ENCODE measurements at regions not wholly inside any gene's neighbourhood (a gene's known extent, or its start where the extent isn't known, plus 50 kb on each side); places are given as distances from the start of the nearest gene placed in this dataset.
"Not testable (repeated sequence)": the region's sequence is repeated elsewhere in the genome, so short reads cannot be mapped to it uniquely, and the experiment has no call there.

DNA sequence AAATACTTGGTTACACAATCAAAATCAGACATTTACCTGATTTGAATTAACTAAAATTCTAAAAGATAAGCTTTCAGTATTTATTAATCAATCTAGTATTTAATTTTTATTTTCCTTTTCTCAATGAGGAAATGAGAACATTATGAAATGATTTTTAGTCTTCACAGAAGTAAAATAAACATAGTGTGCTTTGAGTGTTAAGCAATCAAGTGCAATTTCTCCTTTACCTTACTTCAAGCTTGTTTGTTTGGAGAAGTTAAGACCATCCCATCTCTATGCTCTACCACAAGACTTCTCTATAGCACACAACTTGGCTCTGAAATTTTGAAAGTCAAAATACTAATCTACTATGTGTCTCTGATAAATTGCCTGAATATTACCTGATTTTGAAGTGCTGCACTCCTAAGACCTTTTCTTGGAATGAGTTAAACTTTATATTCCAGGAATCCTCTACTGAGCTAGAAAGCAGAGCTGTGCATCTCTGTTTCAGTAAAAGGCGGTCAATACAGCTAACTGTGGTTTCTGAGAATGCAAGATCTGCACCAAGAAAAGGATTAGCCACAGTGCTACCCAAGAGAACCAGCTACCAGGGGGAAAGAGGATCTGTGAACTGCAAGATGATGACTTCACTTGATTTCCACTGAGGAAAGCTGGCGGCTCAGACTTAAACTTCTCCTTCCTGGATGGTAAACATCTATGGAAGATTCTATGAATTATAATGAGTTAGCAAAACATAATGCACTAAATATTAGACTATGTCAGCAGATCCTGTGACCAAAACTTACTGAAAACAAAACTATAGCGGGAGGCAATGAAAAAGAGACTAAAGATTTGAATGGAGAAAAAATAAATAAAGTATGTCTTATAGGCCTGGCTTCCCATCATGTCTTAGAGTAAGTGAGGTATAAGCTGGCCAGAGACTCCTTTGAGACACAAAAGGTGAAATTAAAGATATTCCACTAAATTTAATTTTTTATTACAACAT is 358.7 kb downstream of the TUBA3C start:
- DNase-seq: not testable (repeated sequence)

DNA sequence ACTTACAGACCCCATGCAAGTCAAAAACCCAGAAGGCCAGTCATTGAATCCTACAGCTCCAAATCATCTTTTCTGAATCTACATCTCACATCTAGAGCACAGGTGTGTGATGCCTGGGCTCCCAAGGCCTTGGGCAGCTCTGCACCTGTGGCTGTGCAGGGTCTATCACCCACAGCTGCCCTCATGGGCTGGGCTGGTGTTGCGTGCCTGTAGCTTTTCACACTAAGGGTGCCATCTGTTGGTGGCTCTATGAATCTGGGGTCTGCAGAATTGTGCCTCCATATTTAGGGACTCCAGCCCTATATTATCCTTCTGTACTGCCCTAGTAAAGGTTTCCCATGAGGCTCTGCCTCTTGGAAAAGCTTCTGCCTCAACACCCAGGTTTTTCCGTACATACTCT is 407.6 kb downstream of the TUBA3C start:
- not testable (repeated sequence) for DNase-seq

DNA sequence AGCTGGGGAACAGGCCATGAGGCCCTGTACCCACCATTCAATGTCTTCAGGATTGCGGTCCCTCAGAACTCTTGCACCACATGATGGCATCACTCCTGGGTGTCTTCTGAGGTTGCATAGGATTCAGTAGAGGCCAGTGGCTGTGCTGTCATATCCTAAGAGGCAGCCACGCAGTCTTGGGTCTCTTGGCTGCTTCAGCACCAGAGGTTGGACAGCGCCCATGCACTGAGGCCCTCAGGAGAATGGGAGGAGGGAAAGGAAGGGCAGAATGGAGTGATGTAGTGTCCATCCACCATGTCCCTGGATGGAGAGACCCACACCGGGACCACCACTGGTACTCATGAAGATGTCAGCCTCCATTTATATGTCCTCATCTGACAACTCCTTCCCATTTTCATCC is 439.9 kb downstream of the TUBA3C start:
- DNase-seq: not testable (repeated sequence)

DNA sequence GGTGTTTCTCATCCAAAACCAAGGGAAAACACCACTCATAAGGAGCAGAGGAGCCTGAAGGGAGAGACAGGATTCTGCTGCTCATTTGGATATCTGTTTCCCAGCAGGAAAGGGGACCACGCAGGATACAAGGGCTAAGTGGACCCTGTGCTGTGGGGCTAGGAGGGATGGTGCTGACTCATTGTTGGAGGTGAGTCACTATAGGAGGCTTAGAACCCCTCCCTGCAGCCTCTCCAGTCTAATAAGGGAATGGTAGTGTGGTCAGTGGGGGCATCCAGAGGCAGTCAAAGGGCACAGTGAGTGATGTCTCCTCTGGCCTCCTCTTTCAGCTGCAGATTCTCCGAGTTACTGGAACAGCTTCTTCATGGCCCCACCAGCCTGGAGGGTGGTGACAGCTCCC is 442.3 kb downstream of the TUBA3C start:
- DNase-seq: no peak

DNA sequence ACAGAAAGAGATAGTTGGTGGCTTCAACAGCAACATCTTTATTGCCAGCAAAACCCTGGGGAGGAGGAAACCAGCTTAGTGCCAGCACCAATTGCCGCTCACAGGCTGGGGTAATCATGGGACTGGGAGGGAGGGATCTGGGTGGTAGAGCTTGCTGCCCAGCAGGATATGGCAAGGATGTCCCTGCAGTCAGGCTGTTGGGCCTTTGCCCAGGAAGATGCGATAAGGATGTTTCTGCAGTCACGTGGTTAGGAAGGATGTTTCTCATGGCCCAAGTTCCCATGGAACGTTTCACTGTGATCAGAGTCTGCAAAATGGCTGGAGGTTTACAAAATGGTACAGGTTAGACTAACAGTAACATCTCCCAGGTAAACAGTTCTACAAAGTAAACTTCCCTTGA is 443.5 kb downstream of the TUBA3C start:
- not testable (repeated sequence) for DNase-seq

DNA sequence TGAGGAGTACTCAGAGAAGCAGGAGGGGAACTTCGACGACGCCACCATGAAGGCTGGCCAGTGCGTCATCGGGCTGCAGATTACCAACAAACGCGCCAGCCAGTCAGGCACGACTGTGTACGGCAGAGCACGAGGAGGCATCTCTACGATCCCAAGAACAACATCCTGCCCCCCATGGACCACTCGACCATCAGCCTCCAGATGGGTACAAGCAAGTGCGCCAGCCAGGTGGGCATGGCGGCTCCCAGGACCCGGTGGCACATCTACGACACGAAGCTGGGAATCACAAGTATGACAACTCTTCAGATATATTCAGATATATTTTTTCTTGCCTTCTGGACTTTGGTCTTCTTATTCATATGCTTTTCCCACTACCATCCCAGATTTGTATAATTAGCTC is 454.5 kb downstream of the TUBA3C start:
- not testable (repeated sequence) for DNase-seq

DNA sequence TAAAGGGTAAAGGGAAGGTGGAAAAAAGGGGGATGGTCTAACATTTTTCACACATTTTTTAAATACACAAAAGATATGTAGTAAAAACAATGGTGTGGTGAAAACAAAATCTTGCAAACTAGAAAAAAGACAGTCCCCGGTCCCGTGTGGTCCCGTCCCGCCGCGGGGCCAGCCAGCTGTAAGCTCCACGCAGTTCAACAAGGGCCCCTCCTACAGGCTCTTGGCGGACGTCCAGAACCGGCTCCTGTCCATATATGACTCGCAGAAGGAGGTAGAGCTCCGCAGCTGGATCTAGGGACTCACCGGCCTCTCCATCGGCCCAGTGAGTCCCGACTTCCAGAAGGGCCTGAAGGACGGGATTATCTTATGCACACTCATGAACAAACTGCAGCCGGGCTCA is 455.1 kb downstream of the TUBA3C start:
- DNase-seq: not testable (repeated sequence)

DNA sequence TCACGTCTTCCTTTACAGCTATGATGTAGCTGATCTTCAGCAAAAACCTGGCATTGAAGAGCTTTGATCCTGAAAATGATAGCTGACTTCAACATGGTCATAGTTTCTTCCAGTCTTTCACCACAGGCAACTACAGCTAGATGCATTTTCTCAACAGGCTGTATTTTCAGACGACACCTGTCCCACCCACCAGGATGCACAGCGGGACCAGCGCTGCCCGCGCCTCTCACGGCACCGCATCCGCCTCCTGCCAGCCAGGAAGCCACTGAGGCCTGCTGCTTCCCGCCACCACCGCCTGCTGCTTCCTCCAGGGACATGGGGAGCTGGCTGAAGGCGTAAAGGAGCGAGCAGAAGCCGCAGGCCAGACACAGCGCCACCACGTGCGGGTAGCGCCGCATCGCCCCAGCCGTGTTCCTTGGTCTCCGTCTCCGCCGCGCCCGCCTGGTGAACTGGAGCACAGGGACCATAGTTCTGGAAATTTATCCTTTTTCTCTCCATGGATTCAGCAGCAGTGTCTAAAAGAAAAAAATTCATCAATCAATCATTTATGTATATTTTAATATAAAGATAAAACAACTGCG is 456.3 kb downstream of the TUBA3C start:
- not testable (repeated sequence) for DNase-seq

DNA sequence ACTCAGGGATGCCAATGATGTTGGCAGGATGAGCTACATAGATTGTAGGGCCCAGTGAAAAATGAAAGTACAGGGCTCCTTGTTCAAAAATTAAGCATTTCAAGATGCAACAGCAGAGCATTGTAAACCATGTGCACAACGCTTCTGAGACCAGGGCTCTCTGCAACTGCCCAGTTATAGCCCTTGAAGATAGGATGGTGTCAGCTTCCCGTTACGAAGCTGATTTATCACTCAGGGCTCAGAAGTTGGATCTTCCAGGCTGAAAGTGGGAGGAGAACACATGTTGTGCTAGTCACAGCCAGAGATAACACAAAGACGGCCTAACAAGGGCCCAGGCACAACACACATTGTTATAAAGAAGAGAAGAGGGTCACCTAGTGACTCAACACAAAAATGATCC is 466.7 kb downstream of the TUBA3C start:
- no peak for DNase-seq

DNA sequence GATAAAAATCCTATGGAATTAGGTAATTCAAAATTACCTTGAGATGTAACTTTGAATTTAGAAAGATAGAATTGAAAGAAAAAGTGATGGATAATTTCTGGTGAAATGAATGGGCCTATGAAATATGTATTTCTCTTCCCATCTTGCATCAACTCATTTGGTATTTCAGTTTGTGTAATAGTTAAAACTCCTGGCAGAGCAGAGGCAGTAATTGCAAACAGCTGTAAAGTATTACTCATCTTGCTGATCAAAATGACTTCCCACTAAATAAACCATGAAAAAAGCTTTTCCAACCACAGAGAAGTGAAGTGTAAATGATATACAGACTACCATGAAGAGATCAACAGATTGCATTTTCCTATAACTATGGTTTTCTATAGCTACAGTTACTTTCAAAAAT is 471.0 kb downstream of the TUBA3C start:
- DNase-seq: not testable (repeated sequence)

DNA sequence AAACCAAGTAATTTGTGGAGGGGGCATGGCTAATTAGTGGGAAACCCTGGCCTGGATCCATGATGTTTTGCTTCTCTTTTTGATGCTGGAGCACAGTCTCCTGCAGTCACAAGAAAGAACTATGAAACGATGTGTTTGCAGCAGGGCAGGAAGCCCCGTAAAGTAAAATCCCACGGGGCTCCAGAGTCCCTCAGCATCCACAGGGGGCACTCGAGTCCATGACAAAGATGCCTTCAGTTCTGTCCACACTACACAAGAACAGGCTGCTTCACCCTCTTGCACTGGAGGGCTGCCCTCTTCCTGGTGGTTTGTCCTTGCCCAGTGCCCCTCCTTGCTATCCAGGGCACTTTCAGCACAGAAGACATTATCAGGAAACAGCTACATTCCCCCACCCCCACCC is 475.1 kb downstream of the TUBA3C start:
- DNase-seq: not testable (repeated sequence)

DNA sequence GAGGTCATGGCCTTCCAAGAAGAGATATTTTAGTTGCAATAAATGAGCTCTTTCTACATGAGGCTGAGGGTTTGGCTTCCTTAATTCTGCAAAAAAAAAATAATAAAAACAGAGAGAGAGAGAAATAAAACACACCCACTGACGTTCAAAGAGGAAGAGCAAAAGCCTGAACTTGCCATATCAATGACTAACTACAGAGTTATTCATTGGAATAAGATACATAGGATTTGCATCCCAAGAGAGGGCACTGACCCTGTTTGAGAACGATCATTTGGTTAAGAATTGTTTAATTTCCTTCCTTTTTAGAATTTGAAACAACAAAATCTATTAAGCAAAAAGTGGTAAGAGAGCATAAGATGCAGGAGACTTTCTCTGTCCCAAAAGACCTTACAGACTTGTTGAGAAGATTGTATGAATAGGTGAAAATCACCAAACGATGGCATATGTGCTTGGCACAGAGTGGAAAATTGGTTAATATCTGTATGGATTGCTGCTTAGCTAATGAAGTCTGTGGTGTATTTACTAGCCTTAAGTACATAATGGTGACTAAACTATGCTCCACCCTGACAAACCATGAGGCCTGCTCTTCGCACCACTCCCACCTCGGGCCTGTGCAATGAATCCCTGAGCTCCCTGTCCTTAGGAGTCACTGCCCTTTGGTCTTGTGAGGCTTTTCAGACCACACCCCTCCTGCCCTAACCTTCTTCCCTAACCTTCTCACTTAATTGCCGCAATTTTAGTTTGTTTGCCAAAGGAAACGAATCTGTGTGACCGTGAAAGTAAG is 479.0 kb downstream of the TUBA3C start:
- not testable (repeated sequence) for DNase-seq

DNA sequence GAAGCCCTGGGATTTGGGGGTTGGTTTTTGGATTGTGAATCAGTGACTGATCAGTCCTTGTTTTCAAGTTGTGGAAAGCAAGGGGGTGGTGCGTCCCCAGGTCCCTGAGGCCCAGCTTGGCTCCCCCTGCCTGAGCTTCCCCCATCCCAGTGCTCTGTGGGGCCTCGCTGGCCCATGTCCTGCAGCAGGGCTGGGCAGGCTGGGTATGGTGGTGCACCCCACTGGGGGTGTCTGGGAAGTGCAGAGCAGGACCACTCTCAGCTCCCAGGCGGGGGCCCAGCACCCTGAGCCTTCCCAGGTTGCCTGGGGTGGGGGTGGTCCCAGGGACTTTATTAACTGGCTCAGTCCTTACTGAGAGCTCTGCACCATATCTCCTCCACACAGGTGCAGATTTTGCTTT is 483.3 kb downstream of the TUBA3C start:
- DNase-seq: not testable (repeated sequence)

DNA sequence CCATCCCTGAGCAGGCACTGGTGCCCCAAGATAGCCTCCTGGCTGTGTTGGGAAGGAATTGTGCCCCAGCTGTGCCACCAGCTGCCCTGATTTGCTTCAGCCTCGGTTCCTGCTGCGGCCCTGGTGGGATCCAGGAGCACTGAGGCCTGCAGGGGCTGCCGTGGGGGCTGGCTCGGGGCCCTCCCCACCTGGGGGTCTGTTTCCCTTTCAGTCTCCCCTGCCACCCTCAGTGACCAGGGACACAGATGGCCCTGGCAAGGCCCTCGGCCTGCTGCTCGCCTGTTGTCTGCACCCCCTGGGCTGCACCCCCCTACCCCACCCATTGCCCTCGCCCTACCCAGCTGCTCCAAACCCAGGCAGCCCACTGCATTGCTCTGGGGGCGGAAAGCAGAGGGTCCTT is 483.8 kb downstream of the TUBA3C start:
- DNase-seq: not testable (repeated sequence)

DNA sequence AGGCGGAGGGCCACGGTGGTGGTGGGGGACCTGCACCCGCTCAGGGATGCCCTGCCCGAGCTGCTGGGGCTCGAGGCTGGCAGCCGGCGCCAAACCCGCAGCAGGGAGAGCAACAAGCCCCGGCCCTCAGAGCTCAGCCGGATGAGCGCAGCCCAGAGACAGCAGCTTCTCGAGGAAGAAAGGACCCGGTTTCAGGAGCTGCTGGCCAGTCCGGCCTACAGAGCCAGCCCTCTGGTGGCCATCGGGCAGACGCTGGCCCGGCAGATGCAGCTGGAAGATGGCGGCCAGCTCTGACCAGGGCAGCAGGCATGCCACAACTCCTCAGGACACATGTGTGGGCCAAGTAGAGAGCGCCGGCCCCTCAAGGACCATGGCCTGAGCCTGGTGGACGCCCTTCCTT is 484.4 kb downstream of the TUBA3C start:
- not testable (repeated sequence) for DNase-seq

DNA sequence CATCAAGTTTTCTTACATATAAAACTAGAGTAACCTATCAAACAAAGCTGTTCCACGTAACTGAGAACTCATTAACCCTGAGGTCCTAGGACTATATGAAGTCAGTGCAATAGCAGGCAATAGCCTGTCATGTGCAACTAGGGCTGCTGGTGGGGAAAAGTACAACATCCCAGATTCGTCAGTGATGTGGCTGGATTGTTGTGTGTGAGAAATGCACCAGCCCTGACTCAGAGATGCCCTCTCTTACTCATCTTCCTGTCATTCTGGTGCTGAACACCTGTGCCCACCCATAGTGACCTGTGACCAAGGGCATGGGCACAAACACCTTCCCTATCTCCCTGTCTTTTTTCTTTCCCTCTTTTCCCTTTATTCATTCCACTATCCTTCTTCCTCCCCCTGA is 504.2 kb downstream of the TUBA3C start:
- DNase-seq: not testable (repeated sequence)

DNA sequence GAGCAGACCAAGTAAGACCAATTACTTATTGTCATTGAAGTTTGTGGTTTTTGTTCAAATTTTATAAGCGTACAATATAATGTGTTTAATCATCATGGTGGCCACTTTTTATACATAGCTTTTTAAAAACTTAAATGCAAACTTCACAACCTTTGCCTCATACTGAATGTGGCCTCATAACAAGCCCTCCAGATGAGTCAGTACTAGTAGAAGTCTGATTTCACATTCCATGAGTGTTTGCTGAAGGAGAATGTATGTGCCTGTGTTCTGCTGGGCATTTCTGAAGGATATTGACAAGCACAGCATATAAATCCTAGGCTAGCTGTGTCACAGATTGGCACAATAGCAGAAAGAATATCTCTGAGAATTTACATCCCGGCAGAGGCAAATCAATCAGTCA is 506.4 kb downstream of the TUBA3C start:
- DNase-seq: not testable (repeated sequence)

DNA sequence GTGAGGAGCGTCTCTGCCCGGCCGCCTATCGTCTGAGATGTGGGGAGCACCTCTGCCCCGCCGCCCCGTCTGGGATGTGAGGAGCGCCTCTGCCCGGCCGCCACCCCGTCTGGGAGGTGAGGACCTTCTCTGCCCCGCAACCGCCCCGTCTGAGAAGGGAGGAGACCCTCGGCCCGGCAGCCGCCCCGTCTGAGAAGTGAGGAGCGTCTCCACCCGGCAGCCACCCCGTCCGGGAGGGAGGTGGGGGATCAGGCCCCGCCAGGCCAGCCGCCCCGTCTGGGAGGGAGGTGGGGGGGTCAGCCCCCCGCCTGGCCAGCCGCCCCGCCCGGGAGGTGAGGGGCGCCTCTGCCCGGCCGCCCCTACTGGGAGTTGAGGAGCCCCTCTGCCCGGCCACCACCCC is 507.8 kb downstream of the TUBA3C start:
- DNase-seq: not testable (repeated sequence)

DNA sequence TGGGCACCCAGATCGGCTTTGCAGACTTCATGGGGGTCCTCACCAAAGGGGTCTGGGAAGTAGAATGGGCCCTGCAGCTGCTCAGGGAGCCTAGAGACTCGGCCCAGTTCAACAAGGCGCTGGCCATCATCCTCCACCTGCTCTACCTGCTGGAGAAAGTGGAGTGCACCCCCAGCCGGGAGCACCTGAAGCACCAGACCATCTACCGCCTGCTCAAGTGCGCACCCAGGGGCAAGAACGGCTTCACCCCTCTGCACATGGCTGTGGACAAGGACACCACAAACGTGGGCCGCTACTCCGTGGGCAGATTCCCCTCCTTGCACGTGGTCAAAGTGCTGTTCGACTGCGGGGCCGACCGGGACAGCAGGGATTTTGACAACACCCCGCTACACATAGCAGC is 515.0 kb downstream of the TUBA3C start:
- DNase-seq: not testable (repeated sequence)

DNA sequence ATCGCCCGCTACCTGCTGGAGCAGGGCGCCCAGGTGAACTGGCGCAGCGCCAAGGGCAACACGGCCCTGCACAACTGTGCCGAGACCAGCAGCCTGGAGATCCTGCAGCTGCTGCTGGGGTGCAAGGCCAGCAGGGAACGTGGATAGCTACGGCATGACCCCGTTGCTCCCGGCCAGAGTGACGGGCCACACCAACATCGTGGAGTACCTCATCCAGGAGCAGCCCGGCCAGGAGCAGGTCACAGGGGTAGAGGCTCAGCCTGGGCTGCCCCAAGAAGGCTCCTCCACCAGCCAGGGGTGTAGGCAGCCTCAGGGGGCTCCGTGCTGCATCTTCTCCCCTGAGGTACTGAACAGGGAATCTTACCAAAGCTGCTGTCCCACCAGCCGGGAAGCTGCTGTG is 515.9 kb downstream of the TUBA3C start:
- not testable (repeated sequence) for DNase-seq

DNA sequence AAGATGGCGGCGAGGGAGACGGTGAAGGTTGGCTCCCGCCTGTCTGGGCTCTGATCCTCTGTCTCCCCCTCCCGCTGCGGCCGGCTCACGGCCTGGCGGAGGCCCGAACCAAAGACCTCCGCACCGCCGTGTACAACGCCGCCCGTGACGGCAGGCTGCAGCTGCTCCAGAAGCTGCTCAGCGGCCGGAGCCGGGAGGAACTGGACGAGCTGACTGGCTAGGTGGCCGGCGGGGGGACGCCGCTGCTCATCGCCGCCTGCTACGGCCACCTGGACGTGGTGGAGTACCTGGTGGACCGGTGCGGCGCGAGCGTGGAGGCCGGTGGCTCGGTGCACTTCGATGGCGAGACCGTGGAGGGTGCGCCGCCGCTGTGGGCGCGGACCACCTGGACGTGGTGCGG is 516.5 kb downstream of the TUBA3C start:
- DNase-seq: not testable (repeated sequence)

DNA sequence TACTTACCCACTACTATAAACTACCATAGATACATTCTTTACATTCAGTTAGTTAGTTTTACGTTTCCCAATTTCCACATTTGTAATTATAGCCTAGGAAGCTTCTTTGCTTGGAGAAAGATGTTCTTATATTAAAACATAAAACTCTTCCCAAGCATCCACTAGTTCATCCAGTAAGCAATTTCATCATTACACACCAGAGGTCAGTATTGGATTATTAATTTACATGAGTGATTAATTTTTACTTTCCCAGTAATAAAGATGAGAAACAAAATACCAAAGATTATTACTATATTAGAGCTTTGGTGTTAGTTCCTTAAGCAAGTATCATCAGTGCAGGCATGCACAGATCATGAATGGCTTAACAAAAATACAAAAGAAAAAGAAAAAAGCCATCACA is 518.4 kb downstream of the TUBA3C start:
- DNase-seq: not testable (repeated sequence)

DNA sequence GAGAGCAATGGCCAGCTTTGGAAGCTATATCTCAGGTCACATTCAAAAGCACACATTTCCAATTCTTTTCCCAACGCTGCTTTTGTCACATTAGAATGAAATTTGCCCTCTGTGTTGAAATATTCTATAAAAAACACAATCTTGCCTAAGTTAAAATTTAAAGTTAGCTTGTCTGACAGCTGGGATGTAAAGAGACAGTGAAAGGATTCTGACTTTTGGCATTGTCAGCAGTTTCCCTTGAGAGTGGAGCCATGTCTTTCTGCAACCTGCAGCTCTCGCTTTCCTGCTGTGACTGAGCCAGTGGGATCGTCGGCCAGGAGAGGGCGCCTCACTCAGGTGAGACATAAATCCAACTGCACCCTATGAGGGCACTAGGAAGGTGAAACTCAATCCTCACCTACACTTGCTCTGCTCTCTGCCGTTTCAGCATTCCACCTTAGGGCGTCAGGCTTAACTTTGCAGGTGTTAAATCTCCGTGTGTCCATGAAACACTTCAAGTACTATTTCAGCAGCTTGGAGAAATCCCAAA is 537.9 kb downstream of the TUBA3C start:
- DNase-seq: not testable (repeated sequence)

Data from NCI-H2171 treated with DMSO at 0.1 percent for 48 hours (cell line).